Stimulated activated naive CD8-positive, alpha-beta T cell treated with anti-CD3 and anti-CD28 coated beads, Interleukin-15, Interleukin-2, amounts not matched to agents 100 ng/mL and 50 ng/mL, for 24 hours (primary cell): ENCODE measurements at regions not wholly inside any gene's neighbourhood (a gene's known extent, or its start where the extent isn't known, plus 50 kb on each side); places are given as distances from the start of the nearest gene placed in this dataset.

ENCODE experiments used
- H3K27ac Mint-ChIP-seq: one replicate; pipeline ENCODE4 v1.8.0; 2021; ENCODE audit warnings: mild to moderate bottlenecking, mixed read lengths
- H3K27me3 Mint-ChIP-seq: one replicate; pipeline ENCODE4 v1.8.0; 2021; ENCODE audit warnings: mixed read lengths
- H3K36me3 Mint-ChIP-seq: one replicate; pipeline ENCODE4 v1.8.0; 2021; ENCODE audit warnings: low read depth, mixed read lengths
- H3K4me1 Mint-ChIP-seq: one replicate; pipeline ENCODE4 v1.8.0; 2021; ENCODE audit warnings: low read depth, mixed read lengths
- H3K4me3 Mint-ChIP-seq: one replicate; pipeline ENCODE4 v1.8.0; 2021; ENCODE audit warnings: mild to moderate bottlenecking, mixed read lengths
- H3K9me3 Mint-ChIP-seq: one replicate; pipeline ENCODE4 v1.8.0; 2021; ENCODE audit warnings: mixed read lengths

DNA sequence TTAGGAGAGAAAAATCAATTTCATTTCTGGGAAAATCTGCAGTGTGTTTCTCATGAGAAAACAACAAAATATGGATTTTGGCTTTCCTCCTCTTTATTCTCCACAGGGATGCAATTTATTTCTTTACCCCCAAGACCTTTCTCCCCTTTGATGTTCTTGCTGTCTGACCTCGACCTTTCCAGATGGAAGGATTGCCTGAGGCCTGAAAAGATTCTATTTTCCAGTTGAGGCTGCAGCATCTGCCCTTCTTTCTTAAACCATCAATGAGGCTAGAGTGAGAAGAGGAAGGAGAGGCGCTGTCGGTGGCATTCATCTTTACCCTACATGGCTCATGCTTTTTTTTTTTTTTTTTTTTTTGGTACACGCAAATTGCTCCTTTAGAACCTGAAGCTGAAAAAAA, 344.2 kb upstream of the BTBD3 start:
- no peaks in the 10 kb centered on the region for H3K9me3 Mint-ChIP-seq
- no peaks in the 10 kb centered on the region for H3K36me3 Mint-ChIP-seq
- no peaks in the 10 kb centered on the region for H3K4me1 Mint-ChIP-seq
- H3K27me3 Mint-ChIP-seq, result no peaks in the 10 kb centered on the region
- no peak overlapping the region for H3K4me3 Mint-ChIP-seq
- no peak overlapping the region for H3K27ac Mint-ChIP-seq

- Mint-ChIP-seq H3K36me3 (no peaks in the 10 kb centered on the region), H3K4me3 (no peak overlapping the region), H3K27ac (no peak overlapping the region), H3K4me1 (no peaks in the 10 kb centered on the region), H3K9me3 (peaks cover 3% of the 10 kb centered on the region), H3K27me3 (no peaks in the 10 kb centered on the region)
Observed at GRCh38 chr20:11581271-11581670, 336.4 kb upstream of the BTBD3 start.

- Mint-ChIP-seq H3K4me3 (no peak overlapping the region), H3K9me3 (peaks cover 3% of the 10 kb centered on the region), H3K27me3 (no peaks in the 10 kb centered on the region), H3K4me1 (no peaks in the 10 kb centered on the region), H3K36me3 (no peaks in the 10 kb centered on the region), H3K27ac (no peak overlapping the region)
Observed at GRCh38 chr20:11582060-11582459, 335.6 kb upstream of the BTBD3 start.

DNA sequence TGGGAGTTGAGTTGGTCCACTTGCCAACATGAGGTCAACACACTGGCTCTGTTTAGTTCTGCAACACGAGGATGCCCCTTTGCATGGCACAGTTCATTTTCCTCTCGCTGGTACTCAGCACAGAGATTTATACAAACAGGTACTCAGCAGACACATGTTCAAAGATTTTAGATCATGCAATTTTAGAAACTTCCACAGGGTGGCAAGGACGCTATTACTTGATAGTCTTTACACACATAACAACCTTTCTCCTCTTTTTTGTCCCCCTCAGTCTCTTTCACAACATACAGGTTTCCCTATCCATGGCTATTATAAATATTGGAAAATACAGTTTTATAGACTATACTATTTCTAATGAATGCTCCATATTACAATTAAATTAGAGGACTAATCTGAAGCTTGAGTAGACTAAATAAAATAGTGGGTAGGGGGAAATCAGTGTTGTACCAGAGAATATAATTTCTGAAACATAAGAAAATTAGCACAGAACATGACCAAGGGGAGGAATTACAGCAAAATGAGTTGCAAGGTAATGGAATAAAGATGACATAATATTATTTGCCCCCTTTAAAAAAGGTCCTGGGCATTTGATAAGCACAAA, 331.8 kb upstream of the BTBD3 start:
- Mint-ChIP-seq H3K4me1 (no peaks in the 10 kb centered on the region), H3K36me3 (no peaks in the 10 kb centered on the region), H3K27ac (no peak overlapping the region), H3K27me3 (no peaks in the 10 kb centered on the region), H3K9me3 (peaks cover 10% of the 10 kb centered on the region), H3K4me3 (no peak overlapping the region)

- Mint-ChIP-seq H3K27me3 (no peaks in the 10 kb centered on the region), H3K9me3 (peaks cover 11% of the 10 kb centered on the region), H3K4me1 (no peaks in the 10 kb centered on the region), H3K36me3 (no peaks in the 10 kb centered on the region), H3K27ac (no peak overlapping the region), H3K4me3 (no peak overlapping the region)
Observed at GRCh38 chr20:11588875-11589274, 328.8 kb upstream of the BTBD3 start.

GRCh38 chr20:11591965-11592364, 325.7 kb upstream of the BTBD3 start:
- Mint-ChIP-seq H3K9me3 (peaks cover 13% of the 10 kb centered on the region), H3K4me3 (no peak overlapping the region), H3K4me1 (no peaks in the 10 kb centered on the region)

DNA sequence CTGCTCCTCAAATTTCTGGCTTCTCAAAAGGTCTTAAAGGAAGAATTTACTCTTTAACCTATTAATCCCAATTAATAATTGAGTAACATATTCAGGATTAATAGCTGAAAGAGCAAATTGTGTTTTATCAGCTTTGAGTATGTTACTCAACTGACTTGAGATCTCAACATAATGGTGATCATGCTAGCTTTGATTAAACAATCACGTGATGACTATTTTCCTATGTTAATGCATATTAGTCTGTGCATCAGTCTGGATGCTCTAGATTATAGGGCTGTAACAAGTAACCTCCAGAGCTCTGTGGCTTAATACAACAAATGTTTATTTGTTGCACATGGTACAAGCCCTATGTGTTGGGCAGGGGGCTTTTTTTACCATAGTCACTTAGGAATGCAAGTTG, 313.4 kb upstream of the BTBD3 start:
- H3K36me3 Mint-ChIP-seq, result no peaks in the 10 kb centered on the region
- H3K4me1 Mint-ChIP-seq, result no peaks in the 10 kb centered on the region

More at GRCh38 chr20:11591965-11592364, 325.7 kb upstream of the BTBD3 start:
- Mint-ChIP-seq H3K27ac (no peak overlapping the region), H3K36me3 (no peaks in the 10 kb centered on the region), H3K27me3 (no peaks in the 10 kb centered on the region)

DNA sequence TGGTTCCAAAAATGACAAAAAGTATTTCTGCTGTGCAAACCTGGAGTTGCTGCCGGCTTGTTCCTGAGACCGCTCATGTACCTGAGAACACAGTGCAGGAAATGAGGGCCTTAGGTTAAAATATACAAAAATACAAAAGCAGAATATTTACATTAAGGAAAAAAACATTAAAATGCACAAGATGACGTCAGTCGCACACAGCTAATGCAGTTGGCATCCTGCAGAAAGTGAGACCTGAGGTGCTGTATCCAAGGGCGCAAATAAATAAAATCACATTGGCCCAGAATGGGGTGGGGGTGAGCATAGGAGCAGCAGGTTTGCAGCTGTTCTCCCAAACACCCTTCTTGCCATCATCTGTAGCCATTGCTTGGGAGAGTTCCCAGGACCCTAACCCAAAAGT, 310.6 kb upstream of the BTBD3 start:
- Mint-ChIP-seq H3K27me3 (no peaks in the 10 kb centered on the region), H3K36me3 (no peaks in the 10 kb centered on the region), H3K4me1 (no peaks in the 10 kb centered on the region), H3K4me3 (no peak overlapping the region), H3K27ac (no peak overlapping the region), H3K9me3 (peaks cover 4% of the 10 kb centered on the region)

More for the DNA sequence above, 313.4 kb upstream of the BTBD3 start:
- Mint-ChIP-seq H3K27ac (no peak overlapping the region), H3K4me3 (no peak overlapping the region), H3K27me3 (no peaks in the 10 kb centered on the region), H3K9me3 (peaks cover 4% of the 10 kb centered on the region)

- Mint-ChIP-seq H3K27me3 (no peaks in the 10 kb centered on the region), H3K4me1 (no peaks in the 10 kb centered on the region), H3K27ac (no peak overlapping the region), H3K36me3 (no peaks in the 10 kb centered on the region), H3K4me3 (no peak overlapping the region), H3K9me3 (peaks cover 4% of the 10 kb centered on the region)
Observed at GRCh38 chr20:11608736-11609135, 309.0 kb upstream of the BTBD3 start.

GRCh38 chr20:11624704-11625103, 293.0 kb upstream of the BTBD3 start:
- H3K27ac Mint-ChIP-seq, result no peak overlapping the region
- H3K4me3 Mint-ChIP-seq, result no peak overlapping the region
- H3K4me1 Mint-ChIP-seq, result no peaks in the 10 kb centered on the region
- peaks cover 2% of the 10 kb centered on the region for H3K9me3 Mint-ChIP-seq
- H3K36me3 Mint-ChIP-seq, result no peaks in the 10 kb centered on the region
- H3K27me3 Mint-ChIP-seq, result no peaks in the 10 kb centered on the region

DNA sequence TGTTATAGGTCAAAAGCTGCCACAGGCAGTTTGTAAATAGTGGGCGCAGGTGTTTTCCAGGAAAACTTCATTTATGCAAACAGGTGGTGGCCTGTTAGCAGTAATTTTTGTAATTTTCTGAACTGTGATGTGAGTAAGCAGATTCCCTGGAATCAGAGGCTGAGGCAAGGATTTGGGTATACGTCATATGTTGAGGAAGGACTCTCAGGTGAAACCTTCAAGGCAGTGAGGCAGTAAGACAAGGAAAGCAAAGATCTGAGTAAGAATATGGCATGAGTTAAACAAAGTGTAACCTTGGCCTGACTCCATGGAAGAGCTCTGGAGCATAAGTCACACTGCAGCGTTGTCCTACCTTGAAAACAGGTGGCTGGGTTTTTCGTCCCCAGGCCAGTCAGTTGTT, 291.1 kb upstream of the BTBD3 start:
- Mint-ChIP-seq H3K4me3 (no peak overlapping the region), H3K27ac (no peak overlapping the region), H3K27me3 (no peaks in the 10 kb centered on the region), H3K9me3 (peaks cover 4% of the 10 kb centered on the region), H3K36me3 (no peaks in the 10 kb centered on the region), H3K4me1 (no peaks in the 10 kb centered on the region)

DNA sequence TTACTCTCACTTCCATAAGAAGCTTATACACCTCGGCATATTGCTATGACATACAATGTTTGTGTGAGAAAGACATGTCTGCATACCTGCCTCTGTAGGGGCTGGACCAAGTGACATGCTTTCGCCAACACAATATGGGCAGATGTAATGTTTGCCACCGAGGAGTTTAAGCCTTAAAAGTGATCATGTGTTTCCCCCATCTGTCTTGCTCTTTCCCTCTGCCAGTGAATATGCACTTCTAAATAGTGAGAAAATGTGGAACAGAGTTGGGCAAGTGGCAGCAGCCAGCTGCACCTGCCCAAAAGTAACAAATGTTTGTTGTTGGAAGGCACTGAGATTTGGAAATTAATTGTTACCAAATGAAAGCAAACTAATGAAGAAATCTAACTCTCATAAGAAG, 274.8 kb upstream of the BTBD3 start:
- H3K27me3 Mint-ChIP-seq, result no peaks in the 10 kb centered on the region
- peaks cover 3% of the 10 kb centered on the region for H3K9me3 Mint-ChIP-seq
- no peaks in the 10 kb centered on the region for H3K36me3 Mint-ChIP-seq
- no peak overlapping the region for H3K27ac Mint-ChIP-seq
- no peaks in the 10 kb centered on the region for H3K4me1 Mint-ChIP-seq
- H3K4me3 Mint-ChIP-seq, result no peak overlapping the region

DNA sequence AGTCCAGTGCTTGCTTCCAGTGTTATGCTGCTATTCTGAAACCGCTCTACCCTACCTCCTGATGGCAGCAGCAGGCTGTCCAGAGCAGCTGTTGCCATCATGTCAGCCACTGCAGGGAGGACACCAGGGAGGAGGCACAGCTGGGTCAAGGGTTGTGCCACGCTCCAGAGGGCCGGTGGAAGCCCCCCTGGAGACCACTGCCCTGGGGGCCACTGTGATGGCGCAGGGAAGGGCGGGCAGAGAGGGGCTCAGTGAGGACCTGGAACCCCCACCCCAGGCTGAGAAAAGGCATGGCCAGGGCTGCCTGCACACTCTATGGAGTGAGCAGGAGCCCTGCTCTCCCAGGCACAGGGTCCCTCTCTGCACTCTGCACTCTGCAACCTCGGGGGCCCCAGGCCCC, 271.3 kb upstream of the BTBD3 start:
- H3K27me3 Mint-ChIP-seq, result no peaks in the 10 kb centered on the region
- no peaks in the 10 kb centered on the region for H3K4me1 Mint-ChIP-seq
- no peak overlapping the region for H3K4me3 Mint-ChIP-seq
- peaks cover 6% of the 10 kb centered on the region for H3K9me3 Mint-ChIP-seq
- H3K27ac Mint-ChIP-seq, result no peak overlapping the region
- H3K36me3 Mint-ChIP-seq, result no peaks in the 10 kb centered on the region

DNA sequence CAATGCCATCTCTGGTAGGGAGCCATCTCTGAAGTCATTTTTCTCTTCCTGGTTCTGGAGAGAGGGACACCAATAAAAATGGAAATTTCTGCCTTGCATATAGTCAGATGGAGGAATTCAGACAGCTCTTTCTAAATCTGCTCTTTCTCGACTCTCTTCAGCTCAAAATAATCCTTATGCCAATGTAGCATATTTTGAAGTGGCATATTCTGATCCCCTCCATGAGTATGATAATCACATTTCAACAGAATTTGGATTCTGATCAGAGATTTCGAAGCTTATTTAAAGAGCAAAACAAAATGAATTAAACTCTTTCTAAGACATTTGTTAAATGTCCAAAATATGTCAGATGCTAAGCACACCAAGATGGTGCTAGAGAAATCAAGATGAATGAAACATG, 267.1 kb upstream of the BTBD3 start:
- H3K4me3 Mint-ChIP-seq, result no peak overlapping the region
- no peaks in the 10 kb centered on the region for H3K36me3 Mint-ChIP-seq
- H3K27ac Mint-ChIP-seq, result no peak overlapping the region
- H3K27me3 Mint-ChIP-seq, result no peaks in the 10 kb centered on the region
- no peaks in the 10 kb centered on the region for H3K4me1 Mint-ChIP-seq
- peaks cover 6% of the 10 kb centered on the region for H3K9me3 Mint-ChIP-seq

GRCh38 chr20:11651138-11651537, 266.6 kb upstream of the BTBD3 start:
- Mint-ChIP-seq H3K27ac (no peak overlapping the region), H3K36me3 (no peaks in the 10 kb centered on the region), H3K4me1 (no peaks in the 10 kb centered on the region), H3K9me3 (peaks cover 6% of the 10 kb centered on the region), H3K27me3 (no peaks in the 10 kb centered on the region), H3K4me3 (no peak overlapping the region)

DNA sequence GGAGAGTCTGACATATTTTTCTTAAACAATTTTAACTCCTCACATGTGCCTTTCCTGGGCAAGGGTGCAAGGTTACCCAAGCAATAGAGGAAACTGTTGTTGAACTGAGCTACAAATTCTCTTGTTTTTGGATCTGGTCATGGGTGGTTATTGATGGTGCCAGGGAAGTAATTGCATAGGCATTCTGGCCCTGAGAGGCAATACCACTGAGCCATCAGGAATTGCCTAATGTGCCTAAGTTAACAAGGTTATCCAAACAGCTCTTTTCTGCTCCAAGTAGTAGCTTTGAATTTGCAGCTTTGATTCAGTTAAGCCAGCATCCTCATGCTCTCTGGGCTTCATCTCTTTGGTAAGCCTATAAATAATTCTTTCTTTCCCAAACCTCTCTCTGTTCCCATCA, 266.0 kb upstream of the BTBD3 start:
- Mint-ChIP-seq H3K9me3 (peaks cover 6% of the 10 kb centered on the region), H3K36me3 (no peaks in the 10 kb centered on the region), H3K27ac (no peak overlapping the region), H3K4me1 (no peaks in the 10 kb centered on the region), H3K4me3 (no peak overlapping the region), H3K27me3 (no peaks in the 10 kb centered on the region)
